ENCODE measurements at regions not wholly inside any gene's neighbourhood (a gene's known extent, or its start where the extent isn't known, plus 50 kb on each side); places are given as distances from the start of the nearest gene placed in this dataset.

- TF ChIP-seq POLR2A (IDR thresholded peaks at IDR 0.05) (no peak), CTCF (IDR thresholded peaks at IDR 0.05) (no peak), POLR2AphosphoS5 (IDR thresholded peaks at IDR 0.05) (no peak), EP300 (IDR thresholded peaks at IDR 0.05) (no peak)
Measured at GRCh38 chr1:82445827-82446226, 645.1 kb downstream of the ADGRL2 start.

Data from stomach (tissue), 4 donors.